HEK293 (cell line): ENCODE measurements at regions not wholly inside any gene's neighbourhood (a gene's known extent, or its start where the extent isn't known, plus 50 kb on each side); places are given as distances from the start of the nearest gene placed in this dataset.

Experiments used
- ZNF175 ChIP-seq: fragments of 450-650 bp; formaldehyde crosslinking; IDR thresholded peaks from 2 replicates; pipeline ENCODE4 v1.5.1; 2016; ENCODE audit warnings: missing biosample characterization, missing genetic modification characterization
- ZNF274 ChIP-seq, 2 experiments: fragments of 200-500 bp in 1 of 2; fragments of 450-650 bp in 1 of 2; sonication (Bioruptor generic) in 1 of 2; formaldehyde crosslinking in 1 of 2; IDR thresholded peaks; 2 replicates each; pipeline versions ENCODE4 v1.5.1 to v1.6.1; 2014 to 2016; ENCODE audit warnings: borderline replicate concordance in 1 of 2, inconsistent platforms in 1 of 2, low read length in 1 of 2, missing biosample characterization in 1 of 2, missing genetic modification characterization in 1 of 2
- ZNF768 ChIP-seq: fragments of 450-650 bp; formaldehyde crosslinking; IDR thresholded peaks from 2 replicates; pipeline ENCODE4 v1.5.1; 2018; ENCODE audit warnings: missing biosample characterization, mild to moderate bottlenecking, missing genetic modification characterization
- ZNF776 ChIP-seq: fragments of 450-650 bp; formaldehyde crosslinking; IDR thresholded peaks from 2 replicates; pipeline ENCODE4 v1.5.0; 2017; ENCODE audit warnings: missing biosample characterization, missing genetic modification characterization, borderline replicate concordance
- TF ChIP-seq, protein P1 (sequence below): sonication (generic); formaldehyde crosslinking; IDR thresholded peaks from 2 replicates; pipeline ENCODE4 v1.8.1; 2022; ENCODE audit warnings: mild to moderate bottlenecking, moderate library complexity, missing genetic modification reagents
- TF ChIP-seq, protein P2 (sequence below): fragments of 450-650 bp; formaldehyde crosslinking; IDR thresholded peaks from 2 replicates; pipeline ENCODE4 v1.5.1; 2016; ENCODE audit warnings: missing biosample characterization, missing genetic modification characterization
- TF ChIP-seq, protein P3 (sequence below): fragments of 450-650 bp; formaldehyde crosslinking; IDR thresholded peaks from 2 replicates; pipeline ENCODE4 v1.5.1; 2016; ENCODE audit warnings: missing biosample characterization, missing genetic modification characterization
- TF ChIP-seq, protein P4 (sequence below): fragments of 450-650 bp; formaldehyde crosslinking; IDR thresholded peaks from 2 replicates; pipeline ENCODE4 v1.5.1; 2017; ENCODE audit warnings: missing biosample characterization, mild to moderate bottlenecking, missing genetic modification characterization, moderate library complexity

DNA sequence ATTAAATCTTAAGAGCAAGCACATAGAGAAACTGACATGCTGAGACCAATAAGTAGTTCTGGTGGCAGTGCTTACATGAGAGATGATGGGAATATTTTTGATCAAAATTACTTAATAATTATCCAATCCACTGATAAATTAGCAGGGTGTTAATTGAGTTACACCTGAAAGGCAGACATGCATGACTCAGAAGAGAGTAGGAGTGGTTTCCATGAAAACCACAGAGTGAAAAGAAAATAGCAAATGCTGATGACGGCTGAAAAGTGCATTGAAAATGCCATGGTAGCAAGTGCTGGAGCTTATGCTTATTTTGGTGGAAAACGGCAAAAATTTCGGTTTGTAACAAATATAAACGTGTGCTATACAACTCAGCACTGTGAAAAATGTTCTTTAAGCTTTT lies 267.8 kb upstream of the LRRN1 start:
- TF ChIP-seq, protein P1, sequence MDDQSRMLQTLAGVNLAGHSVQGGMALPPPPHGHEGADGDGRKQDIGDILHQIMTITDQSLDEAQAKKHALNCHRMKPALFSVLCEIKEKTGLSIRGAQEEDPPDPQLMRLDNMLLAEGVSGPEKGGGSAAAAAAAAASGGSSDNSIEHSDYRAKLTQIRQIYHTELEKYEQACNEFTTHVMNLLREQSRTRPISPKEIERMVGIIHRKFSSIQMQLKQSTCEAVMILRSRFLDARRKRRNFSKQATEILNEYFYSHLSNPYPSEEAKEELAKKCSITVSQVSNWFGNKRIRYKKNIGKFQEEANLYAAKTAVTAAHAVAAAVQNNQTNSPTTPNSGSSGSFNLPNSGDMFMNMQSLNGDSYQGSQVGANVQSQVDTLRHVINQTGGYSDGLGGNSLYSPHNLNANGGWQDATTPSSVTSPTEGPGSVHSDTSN (CRISPR knock-in tag) = no peak
- TF ChIP-seq, protein P2, sequence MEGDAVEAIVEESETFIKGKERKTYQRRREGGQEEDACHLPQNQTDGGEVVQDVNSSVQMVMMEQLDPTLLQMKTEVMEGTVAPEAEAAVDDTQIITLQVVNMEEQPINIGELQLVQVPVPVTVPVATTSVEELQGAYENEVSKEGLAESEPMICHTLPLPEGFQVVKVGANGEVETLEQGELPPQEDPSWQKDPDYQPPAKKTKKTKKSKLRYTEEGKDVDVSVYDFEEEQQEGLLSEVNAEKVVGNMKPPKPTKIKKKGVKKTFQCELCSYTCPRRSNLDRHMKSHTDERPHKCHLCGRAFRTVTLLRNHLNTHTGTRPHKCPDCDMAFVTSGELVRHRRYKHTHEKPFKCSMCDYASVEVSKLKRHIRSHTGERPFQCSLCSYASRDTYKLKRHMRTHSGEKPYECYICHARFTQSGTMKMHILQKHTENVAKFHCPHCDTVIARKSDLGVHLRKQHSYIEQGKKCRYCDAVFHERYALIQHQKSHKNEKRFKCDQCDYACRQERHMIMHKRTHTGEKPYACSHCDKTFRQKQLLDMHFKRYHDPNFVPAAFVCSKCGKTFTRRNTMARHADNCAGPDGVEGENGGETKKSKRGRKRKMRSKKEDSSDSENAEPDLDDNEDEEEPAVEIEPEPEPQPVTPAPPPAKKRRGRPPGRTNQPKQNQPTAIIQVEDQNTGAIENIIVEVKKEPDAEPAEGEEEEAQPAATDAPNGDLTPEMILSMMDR = no peak
- TF ChIP-seq, protein P3, sequence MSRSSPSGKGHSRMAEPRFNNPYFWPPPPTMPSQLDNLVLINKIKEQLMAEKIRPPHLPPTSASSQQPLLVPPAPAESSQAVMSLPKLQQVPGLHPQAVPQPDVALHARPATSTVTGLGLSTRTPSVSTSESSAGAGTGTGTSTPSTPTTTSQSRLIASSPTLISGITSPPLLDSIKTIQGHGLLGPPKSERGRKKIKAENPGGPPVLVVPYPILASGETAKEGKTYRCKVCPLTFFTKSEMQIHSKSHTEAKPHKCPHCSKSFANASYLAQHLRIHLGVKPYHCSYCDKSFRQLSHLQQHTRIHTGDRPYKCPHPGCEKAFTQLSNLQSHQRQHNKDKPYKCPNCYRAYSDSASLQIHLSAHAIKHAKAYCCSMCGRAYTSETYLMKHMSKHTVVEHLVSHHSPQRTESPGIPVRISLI (tag by site-specific recombination) = no peak
- no peak for TF ChIP-seq ZNF776 (tag by site-specific recombination)
- no peak for TF ChIP-seq ZNF768 (tag by site-specific recombination)
- TF ChIP-seq ZNF175 = no peak
- no peak for TF ChIP-seq ZNF274 (IDR thresholded peaks at IDR 0.05; ENCODE audit: low read length)
- no peak for TF ChIP-seq ZNF274 (tag by site-specific recombination; IDR thresholded peaks at IDR 0.05; ENCODE audit: borderline replicate concordance)
- TF ChIP-seq, protein P4, sequence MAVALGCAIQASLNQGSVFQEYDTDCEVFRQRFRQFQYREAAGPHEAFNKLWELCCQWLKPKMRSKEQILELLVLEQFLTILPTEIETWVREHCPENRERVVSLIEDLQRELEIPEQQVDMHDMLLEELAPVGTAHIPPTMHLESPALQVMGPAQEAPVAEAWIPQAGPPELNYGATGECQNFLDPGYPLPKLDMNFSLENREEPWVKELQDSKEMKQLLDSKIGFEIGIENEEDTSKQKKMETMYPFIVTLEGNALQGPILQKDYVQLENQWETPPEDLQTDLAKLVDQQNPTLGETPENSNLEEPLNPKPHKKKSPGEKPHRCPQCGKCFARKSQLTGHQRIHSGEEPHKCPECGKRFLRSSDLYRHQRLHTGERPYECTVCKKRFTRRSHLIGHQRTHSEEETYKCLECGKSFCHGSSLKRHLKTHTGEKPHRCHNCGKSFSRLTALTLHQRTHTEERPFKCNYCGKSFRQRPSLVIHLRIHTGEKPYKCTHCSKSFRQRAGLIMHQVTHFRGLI (tag by site-specific recombination) = no peak
